H1 (cell line): ENCODE measurements at regions not wholly inside any gene's neighbourhood (a gene's known extent, or its start where the extent isn't known, plus 50 kb on each side); places are given as distances from the start of the nearest gene placed in this dataset.

Source experiments
- CHD7 ChIP-seq: fragments of 300-600 bp; sonication (generic); IDR thresholded peaks from 2 replicates; pipeline ENCODE4 v1.7.1; 2012; ENCODE audit warnings: low read length, moderate library complexity, mild to moderate bottlenecking, inconsistent platforms; ENCODE audit not compliant: insufficient replicate concordance
- CREB1 ChIP-seq: IDR thresholded peaks from 2 replicates; pipeline ENCODE4 v1.6.1; 2012; ENCODE audit warnings: inconsistent platforms
- JUN ChIP-seq: IDR thresholded peaks from 2 replicates; pipeline ENCODE4 v1.6.1; 2011; ENCODE audit warnings: low read depth, mild to moderate bottlenecking, improper control_type of control experiment, low read length
- MAFK ChIP-seq: IDR thresholded peaks from 2 replicates; pipeline ENCODE4 v1.6.1; 2012; ENCODE audit warnings: low read depth, mild to moderate bottlenecking, improper control_type of control experiment, low read length
- SIX5 ChIP-seq: IDR thresholded peaks from 2 replicates; pipeline ENCODE4 v1.6.1; 2011; ENCODE audit warnings: mild to moderate bottlenecking, low read depth, low read length
- SRF ChIP-seq: IDR thresholded peaks from 2 replicates; pipeline ENCODE4 v1.6.1; 2011; ENCODE audit warnings: mild to moderate bottlenecking, low read depth, low read length, moderate library complexity
- YY1 ChIP-seq: IDR thresholded peaks from 2 replicates; pipeline ENCODE4 v1.6.1; 2011; ENCODE audit warnings: low read depth, mild to moderate bottlenecking, low read length
- TF ChIP-seq, protein P1 (sequence below), 3 experiments: IDR thresholded peaks; 1 replicate in 2 of 3; 2 replicates in 1 of 3; pipeline versions ENCODE4 v1.5.1 to v1.6.1; 2011; ENCODE audit warnings: low read length in 3 of 3, mild to moderate bottlenecking in 3 of 3, inconsistent platforms in 2 of 3, low read depth in 1 of 3, moderate library complexity in 1 of 3; ENCODE audit not compliant: insufficient read depth in 1 of 3; ENCODE audit errors: control extremely low read depth in 1 of 3
- TF ChIP-seq, protein P2 (sequence below): IDR thresholded peaks from 2 replicates; pipeline ENCODE4 v1.6.1; 2011; ENCODE audit warnings: low read length, improper control_type of control experiment

DNA sequence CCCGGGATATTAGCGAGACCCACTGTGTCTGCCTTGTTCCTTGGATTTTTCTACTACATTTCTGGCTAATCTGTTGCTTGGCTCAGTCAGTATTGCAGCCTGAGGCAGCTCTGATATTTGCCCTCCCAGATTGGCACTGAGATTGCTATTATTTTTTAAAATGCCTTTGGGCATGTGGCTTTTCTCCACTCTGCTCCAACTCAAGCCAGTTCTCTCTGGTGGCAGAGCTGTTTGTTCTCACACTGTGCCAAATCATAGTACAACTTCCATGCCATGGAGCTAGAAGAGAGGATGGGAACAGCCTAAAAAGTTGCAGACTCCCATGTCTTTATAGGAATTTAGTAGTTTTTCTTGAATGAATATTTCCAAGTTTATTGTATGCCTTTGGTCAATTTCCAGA lies 155.9 kb upstream of the ATP10B start (continued):
- TF ChIP-seq CHD7 = no peak
- TF ChIP-seq SIX5 = no peak
- no peak for TF ChIP-seq JUN
- TF ChIP-seq MAFK = no peak
- TF ChIP-seq, protein P1, sequence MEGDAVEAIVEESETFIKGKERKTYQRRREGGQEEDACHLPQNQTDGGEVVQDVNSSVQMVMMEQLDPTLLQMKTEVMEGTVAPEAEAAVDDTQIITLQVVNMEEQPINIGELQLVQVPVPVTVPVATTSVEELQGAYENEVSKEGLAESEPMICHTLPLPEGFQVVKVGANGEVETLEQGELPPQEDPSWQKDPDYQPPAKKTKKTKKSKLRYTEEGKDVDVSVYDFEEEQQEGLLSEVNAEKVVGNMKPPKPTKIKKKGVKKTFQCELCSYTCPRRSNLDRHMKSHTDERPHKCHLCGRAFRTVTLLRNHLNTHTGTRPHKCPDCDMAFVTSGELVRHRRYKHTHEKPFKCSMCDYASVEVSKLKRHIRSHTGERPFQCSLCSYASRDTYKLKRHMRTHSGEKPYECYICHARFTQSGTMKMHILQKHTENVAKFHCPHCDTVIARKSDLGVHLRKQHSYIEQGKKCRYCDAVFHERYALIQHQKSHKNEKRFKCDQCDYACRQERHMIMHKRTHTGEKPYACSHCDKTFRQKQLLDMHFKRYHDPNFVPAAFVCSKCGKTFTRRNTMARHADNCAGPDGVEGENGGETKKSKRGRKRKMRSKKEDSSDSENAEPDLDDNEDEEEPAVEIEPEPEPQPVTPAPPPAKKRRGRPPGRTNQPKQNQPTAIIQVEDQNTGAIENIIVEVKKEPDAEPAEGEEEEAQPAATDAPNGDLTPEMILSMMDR (IDR thresholded peaks at IDR 0.05; ENCODE audit: control extremely low read depth in 1 of 3, insufficient read depth in 1 of 3, low read depth in 1 of 3, low read length in 3 of 3) = no peak
- TF ChIP-seq, protein P2, sequence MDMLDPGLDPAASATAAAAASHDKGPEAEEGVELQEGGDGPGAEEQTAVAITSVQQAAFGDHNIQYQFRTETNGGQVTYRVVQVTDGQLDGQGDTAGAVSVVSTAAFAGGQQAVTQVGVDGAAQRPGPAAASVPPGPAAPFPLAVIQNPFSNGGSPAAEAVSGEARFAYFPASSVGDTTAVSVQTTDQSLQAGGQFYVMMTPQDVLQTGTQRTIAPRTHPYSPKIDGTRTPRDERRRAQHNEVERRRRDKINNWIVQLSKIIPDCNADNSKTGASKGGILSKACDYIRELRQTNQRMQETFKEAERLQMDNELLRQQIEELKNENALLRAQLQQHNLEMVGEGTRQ = no peak
- no peak for TF ChIP-seq CREB1
- TF ChIP-seq YY1 = no peak
- TF ChIP-seq SRF = no peak
